Activated CD8-positive, alpha-beta memory T cell treated with anti-CD3 and anti-CD28 coated beads for 24 hours (primary cell): ENCODE measurements at regions not wholly inside any gene's neighbourhood (a gene's known extent, or its start where the extent isn't known, plus 50 kb on each side); places are given as distances from the start of the nearest gene placed in this dataset.

ENCODE experiments used
- DNase-seq: peaks from one replicate; pipeline ENCODE4 v3.0.0-alpha.2; 2020

GRCh38 chr14:101337053-101337452 lies 224.2 kb upstream of the DIO3 start:
- DNase-seq, result no peak

- no peak for DNase-seq
Observed at GRCh38 chr14:101340556-101340955, 220.7 kb upstream of the DIO3 start.

DNA sequence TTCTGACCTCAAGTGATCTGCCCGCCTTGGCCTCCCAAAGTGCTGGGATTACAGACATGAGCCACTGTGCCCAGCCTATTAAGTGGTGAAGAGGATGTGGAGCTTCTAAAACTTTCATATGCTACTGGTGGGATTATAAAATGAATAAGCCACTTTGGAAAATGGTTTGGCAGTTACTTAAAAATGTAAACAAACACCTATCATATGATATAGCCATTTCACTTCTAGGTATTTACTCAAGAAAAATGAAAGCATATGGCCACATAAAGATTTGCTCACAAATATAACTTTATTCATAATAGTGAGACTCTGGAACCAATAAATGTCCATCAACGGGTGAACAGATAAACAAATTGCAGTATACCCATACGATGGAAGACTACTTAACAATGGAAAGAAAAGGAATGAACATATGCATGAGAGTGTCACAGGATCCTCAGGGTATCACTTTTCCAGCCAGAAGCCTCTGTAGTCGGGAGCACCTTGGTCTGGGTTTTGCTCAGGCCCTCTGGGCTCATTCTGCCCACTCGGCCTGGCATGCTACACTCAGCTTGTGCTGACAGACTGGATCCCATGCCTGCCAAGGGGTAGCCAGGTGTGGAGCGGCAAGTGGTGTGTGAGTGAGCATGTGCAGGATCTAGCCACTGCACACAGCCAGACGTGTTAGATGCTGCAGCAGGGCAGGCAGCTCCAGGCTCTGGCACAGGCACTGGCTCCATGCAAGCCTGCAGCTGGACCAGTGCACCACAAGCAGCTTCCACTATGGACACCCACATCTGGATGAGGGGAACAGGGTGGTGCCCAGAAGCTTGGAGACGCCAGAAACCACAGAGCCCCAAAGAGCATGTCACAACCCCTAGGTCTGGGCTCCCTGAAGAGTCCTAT lies 213.2 kb upstream of the DIO3 start:
- DNase-seq, result no peak

DNA sequence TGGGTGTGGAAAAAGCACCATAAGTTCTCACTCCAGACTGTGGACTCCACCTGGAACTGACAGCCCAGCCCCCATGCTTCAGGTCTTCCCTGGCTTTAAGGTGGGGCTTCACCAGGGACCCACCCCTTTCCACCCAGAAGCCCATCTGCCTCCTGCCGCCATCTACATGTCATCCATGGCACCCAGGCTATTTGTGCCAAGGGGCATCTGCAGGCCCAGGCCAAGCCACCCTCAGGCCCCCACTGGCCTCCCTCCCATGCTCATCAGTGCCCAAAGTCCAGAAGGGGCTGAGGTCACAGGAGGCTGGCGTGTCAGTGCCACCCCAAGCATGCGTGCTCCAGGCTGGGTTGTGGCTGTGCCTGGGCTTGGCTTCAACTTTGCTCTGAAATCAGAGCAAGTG lies 212.2 kb upstream of the DIO3 start:
- DNase-seq, result no peak

- DNase-seq, result no peak
Observed at GRCh38 chr14:101350021-101350420, 211.3 kb upstream of the DIO3 start.

DNA sequence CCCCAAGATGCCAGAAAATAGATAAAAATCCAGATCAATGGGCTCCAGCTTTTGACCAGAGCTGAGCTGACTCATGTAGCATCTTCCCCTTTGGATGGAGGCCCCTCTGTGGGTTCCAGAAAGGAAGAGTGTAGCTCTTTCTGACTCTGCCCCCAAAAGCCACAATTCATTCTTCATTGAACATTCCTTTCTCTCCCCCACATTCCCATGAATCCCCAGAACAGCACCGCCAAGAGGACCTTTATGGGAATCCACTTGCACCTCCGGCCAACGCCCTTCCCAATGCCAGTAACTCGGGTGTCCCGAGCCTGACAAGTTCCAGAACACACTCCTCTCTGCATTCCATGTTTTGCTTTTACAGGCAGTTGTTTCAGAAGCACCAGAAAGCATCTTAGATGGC lies 210.6 kb upstream of the DIO3 start:
- DNase-seq, result no peak

- peak; percentile 17 for DNase-seq
Observed at GRCh38 chr14:101351146-101351545, 210.1 kb upstream of the DIO3 start.

GRCh38 chr14:101351769-101352168 lies 209.5 kb upstream of the DIO3 start:
- DNase-seq, result no peak

GRCh38 chr14:101352567-101352966 lies 208.7 kb upstream of the DIO3 start:
- peak; percentile 17 for DNase-seq

GRCh38 chr14:101353422-101353821 lies 207.9 kb upstream of the DIO3 start:
- DNase-seq, result peak; percentile 15

DNA sequence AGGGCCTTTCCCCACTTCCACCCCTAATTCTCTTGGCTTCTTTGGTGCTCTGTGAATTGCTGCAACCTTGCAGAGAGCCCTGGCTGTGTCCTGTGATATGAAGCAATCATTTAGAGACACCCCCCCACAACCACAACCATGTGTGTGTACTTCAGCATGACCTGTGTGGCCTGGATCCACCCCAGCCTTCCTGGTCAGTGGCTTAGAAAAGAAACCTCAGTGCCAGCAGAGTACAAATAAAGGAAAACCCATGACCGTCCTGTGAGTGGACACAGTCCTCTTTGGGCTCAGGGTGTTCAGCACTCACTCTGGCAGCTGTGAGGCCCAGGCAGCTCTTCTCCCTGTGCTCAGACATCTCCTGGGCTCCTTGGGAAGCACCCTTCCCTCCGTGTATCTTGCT lies 206.6 kb upstream of the DIO3 start:
- DNase-seq, result peak; percentile 17

DNA sequence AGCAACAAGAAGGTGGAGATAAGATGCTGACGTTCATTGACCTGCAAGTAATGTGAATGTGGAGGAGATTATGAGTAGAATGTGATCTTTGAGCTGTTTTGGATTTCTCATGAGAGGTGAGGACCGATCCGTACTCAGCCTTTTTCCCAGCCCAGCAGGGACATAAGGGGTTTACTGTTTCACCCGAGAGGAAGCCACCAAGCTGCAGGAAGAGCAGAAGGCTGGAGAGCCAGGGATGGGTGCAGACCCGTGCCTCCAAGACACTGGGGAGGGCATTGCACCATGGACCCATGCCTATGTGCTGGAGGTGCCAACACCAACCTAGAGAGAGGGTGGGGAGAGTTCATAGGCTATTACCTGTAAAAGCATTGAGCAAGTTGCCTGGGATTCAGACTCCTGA lies 206.0 kb upstream of the DIO3 start:
- DNase-seq, result peak; percentile 5

GRCh38 chr14:101357038-101357437 lies 204.3 kb upstream of the DIO3 start:
- no peak for DNase-seq

GRCh38 chr14:101357559-101358319 lies 203.6 kb upstream of the DIO3 start:
- no peak for DNase-seq

GRCh38 chr14:101358320-101359125 lies 202.8 kb upstream of the DIO3 start:
- no peak for DNase-seq

DNA sequence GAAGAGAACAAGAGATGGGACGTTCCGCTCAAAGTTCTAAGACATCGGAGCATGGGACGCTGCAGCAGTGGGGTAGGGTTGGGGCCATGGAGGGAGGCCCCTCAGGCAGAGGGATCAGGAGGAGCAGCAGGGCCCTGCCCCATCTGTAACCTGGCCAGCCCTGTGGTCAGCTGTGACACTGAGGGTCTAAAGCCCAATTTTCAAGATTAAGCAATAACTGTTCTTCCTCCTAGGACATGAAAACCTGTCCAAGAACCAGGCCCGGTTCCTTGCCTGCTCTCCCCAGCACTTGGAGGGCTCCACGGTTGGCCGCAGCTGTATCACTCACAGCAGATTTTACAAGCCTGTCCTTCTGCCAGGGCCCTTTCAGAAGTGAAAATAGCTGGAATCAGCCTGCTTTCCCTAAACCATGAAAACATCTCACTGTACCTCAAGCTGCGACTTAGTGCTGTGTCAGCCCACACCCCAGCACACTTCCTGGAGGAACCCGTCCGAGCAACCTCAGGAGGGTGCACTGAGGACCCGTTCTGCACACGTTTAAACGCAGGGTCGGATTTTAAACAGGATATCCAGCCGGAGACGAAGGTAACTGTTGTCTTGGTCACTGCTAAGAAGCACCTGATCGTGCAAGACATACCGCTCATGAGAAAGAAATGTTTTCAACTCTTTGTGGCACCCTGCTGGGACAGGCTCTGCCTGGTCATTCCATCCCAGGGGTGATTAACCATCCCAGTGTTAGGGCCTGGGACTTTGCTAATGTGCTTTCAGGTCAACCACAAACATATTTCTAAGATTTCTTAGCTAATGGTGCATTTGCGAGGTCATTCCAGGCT lies 201.9 kb upstream of the DIO3 start:
- DNase-seq, result no peak

- DNase-seq, result no peak
Observed at GRCh38 chr14:101360054-101360911, 201.0 kb upstream of the DIO3 start.

DNA sequence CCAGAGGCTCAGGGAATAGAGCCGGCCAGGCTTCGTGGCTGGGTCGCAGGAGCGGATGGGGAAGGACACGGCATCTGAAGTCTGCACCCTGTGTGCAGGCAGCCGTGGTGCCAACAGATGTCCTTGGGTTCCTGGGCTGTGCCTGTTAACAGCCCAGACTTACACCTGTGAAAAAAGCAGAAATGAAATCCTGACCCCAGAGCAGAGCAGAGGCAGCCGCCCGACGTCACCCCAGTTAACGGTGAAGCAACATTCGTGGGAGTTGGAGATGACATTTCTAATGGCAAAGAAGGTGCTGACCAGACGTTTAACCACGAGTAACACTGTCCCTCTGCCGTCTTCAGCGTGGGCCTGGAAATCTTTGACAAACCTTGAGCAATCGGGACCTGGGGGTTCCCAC lies 200.3 kb upstream of the DIO3 start:
- DNase-seq, result no peak

- DNase-seq, result no peak
Observed at GRCh38 chr14:101361451-101362433, 199.6 kb upstream of the DIO3 start.
